K562 (cell line): ENCODE measurements at regions not wholly inside any gene's neighbourhood (a gene's known extent, or its start where the extent isn't known, plus 50 kb on each side); places are given as distances from the start of the nearest gene placed in this dataset.
A peak's percentile ranks its signal among the peaks of the same experiment; 100 is the strongest.

Experiments used
- ATAC-seq: fragments of 200-7000 bp; cut with Tn5 transposase; 3 replicates; pipeline ENCODE4 v1.9.1; 2020; ENCODE audit warnings: moderate library complexity
- BruUV-seq: library from RNA; stranded (reverse); fragments of 400-500 nt; replicated peaks from 2 replicates; lab custom pipeline; 2021; lab: Mats Ljungman, UMichigan
- CTCF ChIA-PET: fragments of 300-600 bp; formaldehyde crosslinking; extraction: SDS; loops from one replicate; lab custom pipeline; 2021; ENCODE audit warnings: low intra/inter-chr PET ratio; lab: Yijun Ruan, JAX
- POLR2A ChIA-PET: fragments of 300-600, 350-650 bp; sonication (Branson Sonifier 250); formaldehyde crosslinking; extraction: SDS; loops from one replicate; lab custom pipeline; 2021; ENCODE audit warnings: antibody characterized with exemption, inconsistent platforms; lab: Yijun Ruan, JAX
- DNase-seq, 4 experiments: peaks; one replicate each; pipeline versions ENCODE4 v3.0.0 to v3.0.0-alpha.2; 2011 to 2018; ENCODE audit warnings: low spot score in 3 of 4, mixed read lengths in 3 of 4; ENCODE audit errors: extremely low read depth in 1 of 4
- FAIRE-seq: peaks from 2 replicates; lab custom pipeline; 2011; peaks lifted over from hg19 to GRCh38; lab: Jason Lieb, UNC
- H2AFZ ChIP-seq: 2 replicates; pipeline ENCODE4 v1.6.0; 2011; ENCODE audit warnings: low read depth, low read length, control low read depth, inconsistent platforms
- H3K27ac ChIP-seq: fragments of 200-600 bp; 3 replicates; pipeline ENCODE4 v1.8.0; 2011; ENCODE audit warnings: low read depth, mild to moderate bottlenecking, control low read depth, inconsistent platforms, low read length, moderate library complexity, mixed read lengths; ENCODE audit errors: extremely low read depth
- H3K27me3 ChIP-seq, 2 experiments: fragments of 300-600 bp in 1 of 2; 2 replicates in 1 of 2; 3 replicates in 1 of 2; pipeline versions ENCODE4 v1.6.0 to v1.8.0; 2011; ENCODE audit warnings: inconsistent platforms in 2 of 2, low read length in 2 of 2, mild to moderate bottlenecking in 1 of 2, mixed read lengths in 1 of 2, moderate library complexity in 1 of 2; ENCODE audit not compliant: control insufficient read depth in 2 of 2, insufficient read depth in 2 of 2
- H3K36me3 ChIP-seq: fragments of 300-600 bp; 3 replicates; pipeline ENCODE4 v1.8.0; 2011; ENCODE audit warnings: mild to moderate bottlenecking, low read length, inconsistent platforms; ENCODE audit not compliant: control insufficient read depth, insufficient read depth
- H3K4me1 ChIP-seq, 2 experiments: fragments of 200-600 bp in 1 of 2; replicated peaks in 1 of 2; 2 replicates in 1 of 2; 3 replicates in 1 of 2; pipeline versions ENCODE4 v1.5.1 to v1.8.0; 2011; ENCODE audit warnings: inconsistent platforms in 2 of 2, low read length in 2 of 2, mild to moderate bottlenecking in 1 of 2, mixed read lengths in 1 of 2, moderate library complexity in 1 of 2; ENCODE audit not compliant: control insufficient read depth in 2 of 2, insufficient read depth in 2 of 2
- H3K4me2 ChIP-seq: 2 replicates; pipeline ENCODE4 v1.6.1; 2011; ENCODE audit warnings: low read length, control low read depth, inconsistent platforms, mixed read lengths; ENCODE audit not compliant: insufficient read depth
- H3K4me3 ChIP-seq: fragments of 200-600 bp; sonication (generic), shearing (Covaris generic); 2 replicates; pipeline ENCODE4 v1.5.1; 2016; ENCODE audit warnings: control low read depth, inconsistent platforms
- H3K79me2 ChIP-seq: fragments of 200-600 bp; 3 replicates; pipeline ENCODE4 v1.8.0; 2011; ENCODE audit warnings: low read length, inconsistent platforms; ENCODE audit not compliant: control insufficient read depth, insufficient read depth
- H3K9ac ChIP-seq, 2 experiments: 2 replicates each; pipeline versions ENCODE4 v1.6.0 to v1.6.1; 2011; ENCODE audit warnings: low read depth in 2 of 2, low read length in 2 of 2, control low read depth in 1 of 2, inconsistent platforms in 1 of 2, mild to moderate bottlenecking in 1 of 2, mixed read lengths in 1 of 2; ENCODE audit not compliant: insufficient read depth in 1 of 2
- H3K9me1 ChIP-seq: one replicate; pipeline ENCODE4 v1.6.0; 2011; ENCODE audit warnings: inconsistent platforms, mild to moderate bottlenecking, low read length, moderate library complexity; ENCODE audit not compliant: control insufficient read depth, insufficient read depth
- H3K9me3 ChIP-seq: replicated peaks from 2 replicates; pipeline ENCODE4 v1.5.1; 2011; ENCODE audit warnings: low read depth, low read length, inconsistent platforms; ENCODE audit not compliant: control insufficient read depth, insufficient read depth
- H4K20me1 ChIP-seq: replicated peaks from 2 replicates; pipeline ENCODE4 v1.6.1; 2011; ENCODE audit warnings: low read length, inconsistent platforms, mixed read lengths; ENCODE audit not compliant: control insufficient read depth, insufficient read depth
- BACH1 ChIP-seq: fragments of 200-800 bp; sonication (Bioruptor generic); IDR thresholded peaks from 2 replicates; pipeline ENCODE4 v1.6.1; 2016; ENCODE audit warnings: missing genetic modification characterization, missing compliant biosample characterization
- BHLHE40 ChIP-seq: IDR thresholded peaks from 2 replicates; pipeline ENCODE4 v1.6.1; 2011; ENCODE audit warnings: low read length, improper control_type of control experiment
- CEBPB ChIP-seq: fragments of 450-650 bp; IDR thresholded peaks from 2 replicates; pipeline ENCODE4 v1.6.1; 2016; ENCODE audit warnings: missing genetic modification characterization, missing compliant biosample characterization
- CEBPG ChIP-seq, 3 experiments: fragments of 200-800 bp in 1 of 3; sonication (Bioruptor generic) in 1 of 3; sonication (generic) in 1 of 3; formaldehyde crosslinking in 1 of 3; IDR thresholded peaks in 2 of 3; conservative IDR thresholded peaks in 1 of 3; 2 replicates each; pipeline versions ENCODE4 v1.6.1 to v1.8.0; 2016 to 2022; ENCODE audit warnings: missing compliant biosample characterization in 2 of 3, missing genetic modification characterization in 2 of 3, mild to moderate bottlenecking in 1 of 3, missing genetic modification reagents in 1 of 3
- ELF1 ChIP-seq: fragments of 200-800 bp; sonication (Bioruptor generic); IDR thresholded peaks from 2 replicates; pipeline ENCODE4 v1.6.1; 2016; ENCODE audit warnings: missing genetic modification characterization, missing compliant biosample characterization
- FOXP1 ChIP-seq: sonication (generic); formaldehyde crosslinking; IDR thresholded peaks from 2 replicates; pipeline ENCODE4 v1.8.0; 2022; ENCODE audit warnings: mild to moderate bottlenecking, missing genetic modification reagents
- MEF2D ChIP-seq: conservative IDR thresholded peaks from 2 replicates; pipeline ENCODE4 v1.6.1; 2016; ENCODE audit warnings: low read depth, missing genetic modification characterization, missing compliant biosample characterization
- PHF21A ChIP-seq: fragments of 450-650 bp; IDR thresholded peaks from 2 replicates; pipeline ENCODE4 v1.6.1; 2017; ENCODE audit warnings: low read depth, borderline replicate concordance
- TGIF2 ChIP-seq: sonication (generic); formaldehyde crosslinking; IDR thresholded peaks from 2 replicates; pipeline ENCODE4 v1.8.1; 2022; ENCODE audit warnings: mild to moderate bottlenecking, missing genetic modification reagents, moderate library complexity
- XRCC3 ChIP-seq: fragments of 450-650 bp; IDR thresholded peaks from 2 replicates; pipeline ENCODE4 v1.6.1; 2017; ENCODE audit warnings: mild to moderate bottlenecking, moderate library complexity
- ZNF766 ChIP-seq: fragments of 200-800 bp; sonication (Bioruptor generic); conservative IDR thresholded peaks from 2 replicates; pipeline ENCODE4 v1.6.1; 2016; ENCODE audit warnings: missing genetic modification characterization, missing compliant biosample characterization
- WGBS: fragments of 100-300 bp; shearing (Covaris generic); methylation state at CpG from one replicate; pipeline ENCODE4 v1.1.6; 2016; ENCODE audit warnings: low coverage, mixed read lengths; ENCODE audit not compliant: insufficient coverage; ENCODE audit errors: missing lambda C conversion rate; 5-methylcytosine and 5-hydroxymethylcytosine counted together
- in situ Hi-C: fragments of 300-500 bp; cut with MboI; formaldehyde crosslinking; loops from 4 replicates; pipeline ENCODE4 v1.15.0; 2018; ENCODE audit warnings: inconsistent platforms, mixed read lengths
- intact Hi-C: fragments of 100-400 bp; cut with micrococcal nuclease; formaldehyde crosslinking; loops from 2 replicates; pipeline ENCODE4 v1.14.2; 2022
- TF ChIP-seq, protein P1 (sequence below): fragments of 250-450 bp; sonication (Bioruptor Pico); IDR thresholded peaks from 2 replicates; pipeline ENCODE4 v1.8.0; 2021; ENCODE audit warnings: moderate library complexity, mild to moderate bottlenecking, inconsistent platforms

DNA sequence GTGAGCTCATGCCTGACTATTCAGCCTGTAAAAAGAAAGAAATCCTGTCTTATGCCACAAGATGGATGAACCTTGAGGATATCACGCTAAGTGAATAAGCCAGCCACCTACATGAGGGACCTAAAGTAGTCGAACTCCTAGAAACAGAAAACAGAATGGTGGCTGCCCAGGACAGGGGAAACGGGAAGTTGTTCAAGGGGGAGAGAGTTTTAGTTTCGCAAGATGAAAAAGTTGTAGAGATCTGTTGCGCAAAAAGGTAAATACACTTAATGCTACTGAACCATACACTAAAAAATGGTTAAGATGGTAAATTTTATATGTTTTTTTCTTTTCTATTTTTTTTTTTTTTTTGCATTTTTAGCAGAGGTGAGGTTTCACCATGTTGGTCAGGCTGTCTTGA is 74.1 kb upstream of the RALY start:
- intact Hi-C loops = loop anchor here (10.0 kb wide), 1 partner anchor 125 kb away; no protein-coding TSS in a partner anchor
- TF ChIP-seq CEBPB (tag) (peak; percentile 90), CEBPG (CRISPR knock-in tag; IDR thresholded peaks at IDR 0.05) (peak; percentile 12; the same call in 1 of the 2 replicates), CEBPG (tag; conservative IDR thresholded peaks at IDR 0.05 in 1 of 2, IDR thresholded peaks at IDR 0.05 in 1 of 2) (peak; percentile 30 to 53; a peak in 1 of 4 replicates), FOXP1 (CRISPR knock-in tag) (no peak)
- in situ Hi-C loops = loop anchor here (10.0 kb wide), 1 partner anchor 155 kb away; no protein-coding TSS in a partner anchor

DNA sequence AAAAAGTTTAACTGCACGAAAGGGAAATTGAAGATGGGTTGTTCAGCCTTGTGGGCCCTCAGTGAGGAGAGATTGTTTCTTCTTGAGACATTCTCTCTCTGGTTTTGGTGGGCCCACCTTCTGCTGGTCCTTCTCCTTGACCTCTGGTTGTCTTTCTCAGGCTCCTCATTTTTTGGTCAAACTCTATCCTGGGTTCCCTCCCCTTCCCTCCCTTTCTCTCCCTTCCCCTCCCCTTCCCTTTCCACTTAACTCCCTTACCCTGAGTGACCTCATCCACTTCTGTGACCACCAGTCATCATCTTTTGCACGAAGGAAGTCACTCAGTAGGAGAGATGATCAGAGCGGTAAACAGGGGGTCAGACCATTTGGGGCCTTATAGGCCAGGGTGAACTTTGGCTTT is 71.5 kb upstream of the RALY start:
- H4K20me1 ChIP-seq = no peaks in the 10 kb centered on the region
- no TSS peak for BruUV-seq
- FAIRE-seq (no peak), DNase-seq (no peak), ATAC-seq (no peak)
- CTCF ChIA-PET = no interaction called here
- intact Hi-C loops = loop anchor here (10.0 kb wide), 1 partner anchor 127 kb away; no protein-coding TSS in a partner anchor
- no peak overlapping the region for H3K4me3 ChIP-seq
- H3K27ac ChIP-seq = no peak overlapping the region
- H3K79me2 ChIP-seq = no peaks in the 10 kb centered on the region
- no peak overlapping the region for H3K9ac ChIP-seq
- WGBS = 3% methylated on average over 3 of the region's 3 CpGs
- TF ChIP-seq PHF21A (no peak), ELF1 (tag) (no peak), MEF2D (tag) (no peak), XRCC3 (no peak), BACH1 (tag) (no peak), BHLHE40 (no peak), ZNF766 (CRISPR knock-in tag) (no peak), TGIF2 (CRISPR knock-in tag) (no peak)
- TF ChIP-seq, protein P1, sequence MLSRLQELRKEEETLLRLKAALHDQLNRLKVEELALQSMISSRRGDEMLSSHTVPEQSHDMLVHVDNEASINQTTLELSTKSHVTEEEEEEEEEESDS (CRISPR knock-in tag) = no peak
- TF ChIP-seq, all 486 proteins: peak for 0
- no peak overlapping the region for H3K4me2 ChIP-seq
- H3K27me3 ChIP-seq = peaks cover 35 to 39% of the 10 kb centered on the region in 2 experiments
- H2AFZ ChIP-seq = no peak overlapping the region
- POLR2A ChIA-PET = no interaction called here
- H3K36me3 ChIP-seq = no peaks in the 10 kb centered on the region
- H3K9me1 ChIP-seq = no peaks in the 10 kb centered on the region
- H3K9me3 ChIP-seq = no peaks in the 10 kb centered on the region
- in situ Hi-C loops = loop anchor here (10.0 kb wide), 1 partner anchor 153 kb away; no protein-coding TSS in a partner anchor
- no peaks in the 10 kb centered on the region for H3K4me1 ChIP-seq

More for the DNA sequence above, 74.1 kb upstream of the RALY start:
- 23% methylated on average over 5 of the region's 5 CpGs for WGBS
- H3K27me3 ChIP-seq = peaks cover 27 to 29% of the 10 kb centered on the region in 2 experiments
- no peaks in the 10 kb centered on the region for H3K79me2 ChIP-seq
- no peaks in the 10 kb centered on the region for H3K4me1 ChIP-seq
- H3K36me3 ChIP-seq = no peaks in the 10 kb centered on the region
- no peak for FAIRE-seq
- no peak overlapping the region for H3K4me3 ChIP-seq
- POLR2A ChIA-PET = no interaction called here
- H4K20me1 ChIP-seq = no peaks in the 10 kb centered on the region
- no peak overlapping the region for H3K9ac ChIP-seq
- BruUV-seq = no TSS peak
- H3K4me2 ChIP-seq = no peak overlapping the region
- no peaks in the 10 kb centered on the region for H3K9me1 ChIP-seq
- ATAC-seq = no peak
- CTCF ChIA-PET = interaction anchor here (0.6 kb wide), 1 partner anchor 75 kb away, joined by 3 read pairs; no protein-coding TSS in a partner anchor
- H2AFZ ChIP-seq = no peak overlapping the region
- no peak for DNase-seq
- H3K27ac ChIP-seq = no peak overlapping the region
- no peaks in the 10 kb centered on the region for H3K9me3 ChIP-seq
